ENCODE measurements at regions not wholly inside any gene's neighbourhood (a gene's known extent, or its start where the extent isn't known, plus 50 kb on each side); places are given as distances from the start of the nearest gene placed in this dataset.

GRCh38 chr2:173792166-173792565 is 173.0 kb downstream of the SP3 start (continued):
- TF ChIP-seq REST (IDR thresholded peaks at IDR 0.05): no peak
- TF ChIP-seq JUN (IDR thresholded peaks at IDR 0.05): no peak
- TF ChIP-seq HDAC2 (IDR thresholded peaks at IDR 0.05): no peak

GRCh38 chr2:173792741-173793140 is 172.4 kb downstream of the SP3 start:
- no peak for ATAC-seq

DNA sequence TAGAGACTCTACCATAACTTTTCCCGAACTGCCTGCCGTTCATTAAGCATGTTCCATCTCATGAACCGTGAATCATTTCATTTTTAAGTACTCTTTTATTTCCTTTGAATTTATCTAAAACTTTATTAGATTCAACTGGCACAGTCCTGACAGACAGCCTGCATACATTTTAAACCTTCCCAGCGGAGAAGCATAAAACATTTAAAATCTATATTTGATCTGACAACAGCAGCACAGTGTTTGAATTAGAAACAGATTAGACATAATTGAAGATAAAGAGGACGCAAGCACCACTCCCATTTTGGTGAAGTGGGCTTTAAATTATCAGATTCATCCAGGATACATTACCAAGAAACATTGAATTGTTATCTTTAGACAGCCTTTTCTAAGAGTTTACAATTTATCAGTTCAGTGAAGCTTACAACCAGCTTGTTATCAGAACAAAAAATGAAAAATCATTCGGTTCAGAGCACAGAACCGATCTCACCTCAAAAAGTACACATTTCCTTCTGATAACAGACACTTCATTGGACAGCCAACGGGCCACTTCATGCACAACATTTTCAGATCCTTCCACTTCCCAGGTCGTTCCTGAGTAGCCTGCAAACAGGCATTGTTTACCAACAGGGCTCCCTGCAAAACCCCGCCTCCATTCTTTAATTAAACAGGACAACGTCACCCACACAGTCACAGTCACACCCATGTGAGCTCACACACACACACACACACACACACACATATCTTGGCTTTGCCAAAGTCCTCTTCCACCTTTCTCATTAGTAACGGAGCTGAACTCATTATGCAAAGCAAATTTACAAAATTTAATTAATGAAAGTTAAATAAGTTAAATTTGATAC is 171.2 kb downstream of the SP3 start:
- H3K4me2 ChIP-seq: no peak overlapping the region
- H3K4me1 ChIP-seq: no peaks in the 10 kb centered on the region
- no peak overlapping the region for H3K27ac ChIP-seq
- WGBS (ENCODE audit: missing lambda C conversion rate): 74% methylated on average over 12 of the region's 12 CpGs
- ChIA-PET POLR2A (no interaction called here), CTCF (no interaction called here)
- TF ChIP-seq CBX2 (IDR thresholded peaks at IDR 0.05; ENCODE audit: borderline replicate concordance, low read depth): no peak
- TF ChIP-seq, protein P1, sequence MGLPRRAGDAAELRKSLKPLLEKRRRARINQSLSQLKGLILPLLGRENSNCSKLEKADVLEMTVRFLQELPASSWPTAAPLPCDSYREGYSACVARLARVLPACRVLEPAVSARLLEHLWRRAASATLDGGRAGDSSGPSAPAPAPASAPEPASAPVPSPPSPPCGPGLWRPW (IDR thresholded peaks at IDR 0.05): no peak
- TF ChIP-seq POLR2AphosphoS2 (conservative IDR thresholded peaks at IDR 0.05; ENCODE audit: low read length): no peak
- TF ChIP-seq ZNF302 (CRISPR knock-in tag; IDR thresholded peaks at IDR 0.05): no peak
- no peak for TF ChIP-seq BHLHE40 (IDR thresholded peaks at IDR 0.05; ENCODE audit: low read depth, low read length)
- no peak for TF ChIP-seq CEBPB (IDR thresholded peaks at IDR 0.05)
- no peak for TF ChIP-seq FOSL2 (IDR thresholded peaks at IDR 0.05)
- TF ChIP-seq FOSL2 (CRISPR knock-in tag; IDR thresholded peaks at IDR 0.05): no peak
- TF ChIP-seq KDM5A (IDR thresholded peaks at IDR 0.05): no peak
- no peak for TF ChIP-seq RARB (CRISPR knock-in tag; IDR thresholded peaks at IDR 0.05)
- no peak for TF ChIP-seq NR3C1 (IDR thresholded peaks at IDR 0.05)
- no peak for TF ChIP-seq CHD2 (IDR thresholded peaks at IDR 0.05; ENCODE audit: low read length, partially characterized antibody)
- TF ChIP-seq BCL3 (IDR thresholded peaks at IDR 0.05): no peak
- no peak for TF ChIP-seq CHD4 (IDR thresholded peaks at IDR 0.05; ENCODE audit: borderline replicate concordance)
- no peak for DNase-seq (ENCODE audit: low read depth in 1 of 2, low spot score in 1 of 2)
- no peak overlapping the region for H3K4me3 ChIP-seq
- no peaks in the 10 kb centered on the region for H3K9me3 ChIP-seq
- no peak for FAIRE-seq
- no peak for ATAC-seq

More at GRCh38 chr2:173792741-173793140, 172.4 kb downstream of the SP3 start:
- Histone ChIP-seq H3K27ac (no peak overlapping the region), H3K4me3 (no peak overlapping the region), H3K9me3 (no peaks in the 10 kb centered on the region), H3K4me2 (no peak overlapping the region), H3K4me1 (no peaks in the 10 kb centered on the region)
- TF ChIP-seq POLR2AphosphoS2 (conservative IDR thresholded peaks at IDR 0.05; ENCODE audit: low read length): no peak
- TF ChIP-seq FOSB (CRISPR knock-in tag; IDR thresholded peaks at IDR 0.05): no peak
- no peak for TF ChIP-seq FOXS1 (CRISPR knock-in tag; IDR thresholded peaks at IDR 0.05)
- no peak for TF ChIP-seq CHD4 (IDR thresholded peaks at IDR 0.05; ENCODE audit: borderline replicate concordance)
- 79% methylated on average over 3 of the region's 3 CpGs for WGBS (ENCODE audit: missing lambda C conversion rate)
- ChIA-PET POLR2A (no interaction called here), CTCF (interaction anchor here (1.4 kb wide), 1 partner anchor 16 kb away, joined by 3 read pairs; no protein-coding TSS in a partner anchor)
- DNase-seq (ENCODE audit: low read depth in 1 of 2, low spot score in 1 of 2) (no peak), FAIRE-seq (no peak)

All from A549 (cell line).